Upper lobe of left lung (tissue), 6 donors: ENCODE measurements at regions not wholly inside any gene's neighbourhood (a gene's known extent, or its start where the extent isn't known, plus 50 kb on each side); places are given as distances from the start of the nearest gene placed in this dataset.

Experiments
- ATAC-seq, 2 donors: fragments of 200-7000 bp; cut with Tn5 transposase; one replicate each; pipeline ENCODE4 v1.9.1; 2022; ENCODE audit warnings: mild to moderate bottlenecking in 2 of 2, moderate library complexity in 2 of 2; ENCODE audit not compliant: low FRiP score in 2 of 2
- DNase-seq, 2 donors: peaks; one replicate each; pipeline ENCODE4 v3.0.0-alpha.2; 2019 to 2020
- H3K27ac ChIP-seq, 4 donors: fragments of 200-600 bp; sonication (generic); one replicate each; pipeline ENCODE4 v1.5.1; 2016 to 2019
- H3K27me3 ChIP-seq, 4 donors: fragments of 200-600 bp; sonication (generic); one replicate each; pipeline ENCODE4 v1.5.1; 2017 to 2019
- H3K36me3 ChIP-seq, 4 donors: fragments of 200-600 bp; sonication (generic); one replicate each; pipeline ENCODE4 v1.5.1; 2016 to 2019
- H3K4me1 ChIP-seq, 4 donors: fragments of 200-600 bp; sonication (generic); one replicate each; pipeline ENCODE4 v1.5.1; 2018 to 2019
- H3K4me3 ChIP-seq, 4 donors: fragments of 200-600 bp; sonication (generic); one replicate each; pipeline ENCODE4 v1.5.1; 2017 to 2019; ENCODE audit warnings: mild to moderate bottlenecking in 2 of 4, moderate library complexity in 1 of 4
- H3K9me3 ChIP-seq, 4 donors: fragments of 200-600 bp; sonication (generic); one replicate each; pipeline ENCODE4 v1.5.1; 2018 to 2019
- CTCF ChIP-seq, 6 experiments: fragments of 450-650 bp in 4 of 6; fragments of 200-600 bp in 2 of 6; sonication (generic) in 2 of 6; IDR thresholded peaks; one replicate each; pipeline ENCODE4 v1.5.1; 2016 to 2019; ENCODE audit warnings: antibody characterized with exemption in 6 of 6
- EP300 ChIP-seq, 4 donors: sonication (generic); formaldehyde crosslinking; IDR thresholded peaks; one replicate each; pipeline ENCODE4 v1.5.1; 2017; ENCODE audit warnings: antibody characterized with exemption in 4 of 4, control low read depth in 2 of 4
- POLR2A ChIP-seq, 4 donors: fragments of 450-650 bp; IDR thresholded peaks; one replicate each; pipeline ENCODE4 v1.5.1; 2016 to 2017; ENCODE audit warnings: antibody characterized with exemption in 4 of 4, mild to moderate bottlenecking in 2 of 4
- POLR2AphosphoS5 ChIP-seq, 2 donors: sonication (generic); formaldehyde crosslinking; IDR thresholded peaks; one replicate each; pipeline ENCODE4 v1.5.1; 2017; ENCODE audit warnings: antibody characterized with exemption in 2 of 2
- WGBS, 2 donors: methylation state at CpG; one replicate each; pipeline ENCODE4 v1.1.5; 2017 to 2018; 5-methylcytosine and 5-hydroxymethylcytosine counted together
- donor health status: DM: no; HTN: no; CAD: no; lungs with moderate emphysema.
- donor health status: DM: no; HTN: yes; CAD: no; lungs with severe emphysema.

GRCh38 chr4:121554382-121554781, 142.4 kb downstream of the ANXA5 start:
- H3K36me3 ChIP-seq = no peaks in the 10 kb centered on the region
- no peak overlapping the region for H3K4me3 ChIP-seq
- 53 to 56% methylated on average over 4 of the region's 4 CpGs for whole genome bisulfite sequencing, 2 donors
- peaks cover 2 to 18% (median 8%) of the 10 kb centered on the region in 4 donors for H3K4me1 ChIP-seq
- ATAC-seq = peak in 1 of 2 donors; percentile 78
- H3K27me3 ChIP-seq = no peaks in the 10 kb centered on the region
- no peak for DNase-seq
- no peaks in the 10 kb centered on the region for H3K9me3 ChIP-seq
- no peak for TF ChIP-seq EP300 (IDR thresholded peaks at IDR 0.05)
- no peak for TF ChIP-seq POLR2AphosphoS5 (IDR thresholded peaks at IDR 0.05)
- no peak for TF ChIP-seq CTCF (IDR thresholded peaks at IDR 0.05)
- TF ChIP-seq POLR2A (IDR thresholded peaks at IDR 0.05) = no peak
- H3K27ac ChIP-seq = peak overlapping the region in 2 of 4 donors; percentile 1 to 24

GRCh38 chr4:121551881-121552280, 144.9 kb downstream of the ANXA5 start:
- Histone ChIP-seq H3K4me1 (peaks cover 2 to 18% (median 8%) of the 10 kb centered on the region in 4 donors), H3K4me3 (no peak overlapping the region), H3K27me3 (no peaks in the 10 kb centered on the region), H3K36me3 (no peaks in the 10 kb centered on the region), H3K27ac (peak overlapping the region; percentile 15 to 69 (median 38)), H3K9me3 (no peaks in the 10 kb centered on the region)
- DNase-seq = no peak
- 59 to 65% methylated on average over 1 of the region's 1 CpG for WGBS, 2 donors
- ATAC-seq = peak in 1 of 2 donors; percentile 51
- TF ChIP-seq POLR2A (IDR thresholded peaks at IDR 0.05) (no peak), POLR2AphosphoS5 (IDR thresholded peaks at IDR 0.05) (peak; percentile 41 to 46), EP300 (IDR thresholded peaks at IDR 0.05) (peak in 2 of 4 donors; percentile 7 to 91), CTCF (IDR thresholded peaks at IDR 0.05) (no peak)

- no peak for ATAC-seq
- peaks cover 2 to 18% (median 8%) of the 10 kb centered on the region in 4 donors for H3K4me1 ChIP-seq
- no peaks in the 10 kb centered on the region for H3K36me3 ChIP-seq
- TF ChIP-seq EP300 (IDR thresholded peaks at IDR 0.05) = no peak
- no peak for TF ChIP-seq POLR2AphosphoS5 (IDR thresholded peaks at IDR 0.05)
- no peak for TF ChIP-seq CTCF (IDR thresholded peaks at IDR 0.05)
- TF ChIP-seq POLR2A (IDR thresholded peaks at IDR 0.05) = no peak
- no peak for DNase-seq
- H3K27ac ChIP-seq = peak overlapping the region; percentile 15 to 69 (median 38)
- H3K4me3 ChIP-seq = no peak overlapping the region
- WGBS, 2 donors = 86 to 100% methylated on average over 1 of the region's 1 CpG
- no peaks in the 10 kb centered on the region for H3K27me3 ChIP-seq
- no peaks in the 10 kb centered on the region for H3K9me3 ChIP-seq
Observed at GRCh38 chr4:121551271-121551670, 145.5 kb downstream of the ANXA5 start.

GRCh38 chr4:121541696-121542095, 155.1 kb downstream of the ANXA5 start:
- no peak for TF ChIP-seq POLR2AphosphoS5 (IDR thresholded peaks at IDR 0.05)
- TF ChIP-seq POLR2A (IDR thresholded peaks at IDR 0.05) = no peak
- no peak for TF ChIP-seq CTCF (IDR thresholded peaks at IDR 0.05)
- no peak for TF ChIP-seq EP300 (IDR thresholded peaks at IDR 0.05)
- H3K36me3 ChIP-seq = no peaks in the 10 kb centered on the region
- no peaks in the 10 kb centered on the region for H3K27me3 ChIP-seq
- no peak overlapping the region for H3K27ac ChIP-seq
- H3K4me3 ChIP-seq = no peak overlapping the region
- ATAC-seq = no peak
- no peaks in the 10 kb centered on the region for H3K9me3 ChIP-seq
- DNase-seq = no peak
- 37 to 51% methylated on average over 2 of the region's 2 CpGs for WGBS, 2 donors
- H3K4me1 ChIP-seq = no peaks in the 10 kb centered on the region

- no peaks in the 10 kb centered on the region for H3K36me3 ChIP-seq
- H3K4me3 ChIP-seq = no peak overlapping the region
- no peak for TF ChIP-seq EP300 (IDR thresholded peaks at IDR 0.05)
- TF ChIP-seq POLR2AphosphoS5 (IDR thresholded peaks at IDR 0.05) = no peak
- TF ChIP-seq POLR2A (IDR thresholded peaks at IDR 0.05) = no peak
- TF ChIP-seq CTCF (IDR thresholded peaks at IDR 0.05) = no peak
- no peak overlapping the region for H3K27ac ChIP-seq
- ATAC-seq = no peak
- H3K4me1 ChIP-seq = no peaks in the 10 kb centered on the region
- H3K9me3 ChIP-seq = no peaks in the 10 kb centered on the region
- DNase-seq = no peak
- no peaks in the 10 kb centered on the region for H3K27me3 ChIP-seq
Observed at GRCh38 chr4:121535351-121535750, 154.5 kb upstream of the QRFPR start.
